ENCODE measurements at regions not wholly inside any gene's neighbourhood (a gene's known extent, or its start where the extent isn't known, plus 50 kb on each side); places are given as distances from the start of the nearest gene placed in this dataset.
A peak's percentile ranks its signal among the peaks of the same experiment; 100 is the strongest.

DNA sequence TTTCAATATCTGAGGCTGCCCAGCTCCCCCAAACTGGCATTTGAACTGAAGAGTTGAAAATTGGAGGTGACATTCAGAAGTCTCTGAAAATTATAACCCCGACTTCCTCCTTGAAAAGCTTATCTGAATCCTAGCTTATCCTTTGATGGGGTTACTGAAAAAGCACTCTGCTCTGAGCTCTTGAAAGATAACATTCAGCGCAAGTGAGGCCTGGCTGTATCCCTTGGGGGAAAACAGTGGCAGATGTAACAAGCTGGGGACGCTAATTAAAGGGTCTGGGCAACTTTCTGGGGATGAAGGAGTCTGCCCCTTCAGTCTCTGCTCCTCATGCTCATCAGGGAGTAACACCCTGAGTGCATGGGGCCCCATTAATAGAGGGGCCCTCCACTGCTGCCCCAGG, 402.0 kb upstream of the CADM1 start:
- Histone ChIP-seq H3K27me3 (ENCODE audit: control insufficient read depth, insufficient read depth, low read length) (no peaks in the 10 kb centered on the region), H3K4me1 (ENCODE audit: control insufficient read depth, insufficient read depth, low read length) (peaks cover 25% of the 10 kb centered on the region), H3K36me3 (ENCODE audit: control insufficient read depth, insufficient read depth, low read length) (no peaks in the 10 kb centered on the region), H3K9ac (ENCODE audit: low read depth, low read length) (no peak overlapping the region), H3K9me3 (ENCODE audit: control insufficient read depth, insufficient read depth, low read length) (no peaks in the 10 kb centered on the region), H3K27ac (ENCODE audit: low read depth, low read length) (no peak overlapping the region), H3K4me3 (ENCODE audit: low read depth, low read length) (no peak overlapping the region)

DNA sequence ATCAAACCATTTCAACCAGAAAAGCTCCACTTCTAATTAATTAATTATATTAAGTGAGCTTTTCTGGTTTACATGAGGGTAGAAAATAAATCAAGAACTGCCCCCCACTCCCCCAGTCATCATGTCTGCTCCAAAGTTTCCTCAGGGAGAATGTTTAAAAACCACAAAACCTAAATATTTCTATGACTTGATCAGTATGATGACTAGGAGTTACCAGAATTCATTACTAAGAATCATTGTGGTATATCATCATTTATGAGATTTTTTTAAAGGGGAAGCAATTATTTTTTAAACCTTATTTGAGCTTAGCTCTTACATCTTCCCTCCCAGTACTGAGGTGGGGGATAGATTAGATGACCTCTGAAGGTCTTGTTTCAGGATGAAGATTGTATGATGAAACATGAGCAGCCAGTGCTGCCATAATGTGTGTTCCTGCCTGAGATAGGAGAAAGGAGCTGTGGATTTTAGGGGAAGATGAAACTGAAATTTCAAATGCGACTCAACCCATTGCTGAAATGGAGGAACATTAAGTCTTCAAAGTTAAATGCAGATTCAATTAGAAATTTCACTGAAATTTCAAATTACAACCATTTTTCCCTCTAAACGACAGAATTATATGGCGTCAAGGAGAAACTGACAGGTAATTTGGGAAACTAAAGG, 401.3 kb upstream of the CADM1 start:
- Histone ChIP-seq H3K36me3 (ENCODE audit: control insufficient read depth, insufficient read depth, low read length) (no peaks in the 10 kb centered on the region), H3K27ac (ENCODE audit: low read depth, low read length) (no peak overlapping the region), H3K27me3 (ENCODE audit: control insufficient read depth, insufficient read depth, low read length) (no peaks in the 10 kb centered on the region), H3K9ac (ENCODE audit: low read depth, low read length) (no peak overlapping the region), H3K4me1 (ENCODE audit: control insufficient read depth, insufficient read depth, low read length) (peaks cover 25% of the 10 kb centered on the region), H3K4me3 (ENCODE audit: low read depth, low read length) (no peak overlapping the region), H3K9me3 (ENCODE audit: control insufficient read depth, insufficient read depth, low read length) (no peaks in the 10 kb centered on the region)

DNA sequence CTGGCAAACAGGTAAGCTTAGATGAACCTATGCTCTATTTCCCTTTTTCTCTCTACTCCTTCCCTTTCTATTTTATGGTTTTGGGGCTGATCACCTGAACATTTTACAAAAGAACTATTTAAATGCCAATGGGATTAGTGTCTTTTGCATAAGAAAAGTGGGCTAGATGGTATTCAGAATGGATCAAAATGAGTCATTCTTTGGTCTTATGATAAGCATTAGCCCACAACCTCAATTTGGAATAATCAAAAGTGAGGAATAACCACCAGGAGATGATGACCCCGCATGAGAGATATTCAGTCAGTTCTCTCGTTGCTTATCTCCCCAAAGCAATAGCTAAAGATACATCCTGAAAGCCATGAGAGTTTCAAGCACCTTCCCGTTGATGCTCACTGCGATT, 399.0 kb upstream of the CADM1 start:
- H3K9me3 ChIP-seq (ENCODE audit: control insufficient read depth, insufficient read depth, low read length), result no peaks in the 10 kb centered on the region
- no peak overlapping the region for H3K9ac ChIP-seq (ENCODE audit: low read depth, low read length)
- peak overlapping the region; percentile 37; the same call in 1 of the 2 replicates for H3K4me3 ChIP-seq (ENCODE audit: low read depth, low read length)
- no peaks in the 10 kb centered on the region for H3K27me3 ChIP-seq (ENCODE audit: control insufficient read depth, insufficient read depth, low read length)
- peak overlapping the region; percentile 73 for H3K27ac ChIP-seq (ENCODE audit: low read depth, low read length)
- peaks cover 25% of the 10 kb centered on the region for H3K4me1 ChIP-seq (ENCODE audit: control insufficient read depth, insufficient read depth, low read length)
- no peaks in the 10 kb centered on the region for H3K36me3 ChIP-seq (ENCODE audit: control insufficient read depth, insufficient read depth, low read length)

GRCh38 chr11:115901069-115901468, 396.9 kb upstream of the CADM1 start:
- H3K27me3 ChIP-seq (ENCODE audit: control insufficient read depth, insufficient read depth, low read length), result no peaks in the 10 kb centered on the region
- H3K9ac ChIP-seq (ENCODE audit: low read depth, low read length), result no peak overlapping the region
- no peak overlapping the region for H3K27ac ChIP-seq (ENCODE audit: low read depth, low read length)
- H3K4me3 ChIP-seq (ENCODE audit: low read depth, low read length), result no peak overlapping the region
- no peaks in the 10 kb centered on the region for H3K9me3 ChIP-seq (ENCODE audit: control insufficient read depth, insufficient read depth, low read length)
- peaks cover 25% of the 10 kb centered on the region for H3K4me1 ChIP-seq (ENCODE audit: control insufficient read depth, insufficient read depth, low read length)
- no peaks in the 10 kb centered on the region for H3K36me3 ChIP-seq (ENCODE audit: control insufficient read depth, insufficient read depth, low read length)

DNA sequence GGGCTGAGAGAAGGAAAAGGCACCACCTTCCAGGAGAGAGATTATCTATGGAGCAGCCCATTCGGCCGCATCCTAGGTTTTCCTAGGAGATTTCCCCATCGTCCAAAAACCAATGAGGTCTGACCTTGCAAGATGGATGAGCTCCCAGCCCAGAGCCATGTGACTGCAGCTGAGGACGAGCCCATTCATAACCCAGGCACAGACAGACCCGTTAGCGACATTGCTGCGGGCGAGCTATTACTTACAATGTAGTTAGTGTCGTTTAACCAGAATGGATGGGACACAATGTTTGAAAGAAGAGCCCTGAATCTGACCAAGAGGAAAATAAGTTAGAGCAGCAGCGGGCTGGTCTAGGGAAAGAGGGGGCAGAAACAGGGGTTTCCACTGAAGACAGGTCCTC, 395.9 kb upstream of the CADM1 start:
- no peak overlapping the region for H3K9ac ChIP-seq (ENCODE audit: low read depth, low read length)
- H3K4me3 ChIP-seq (ENCODE audit: low read depth, low read length), result no peak overlapping the region
- H3K27ac ChIP-seq (ENCODE audit: low read depth, low read length), result no peak overlapping the region
- H3K36me3 ChIP-seq (ENCODE audit: control insufficient read depth, insufficient read depth, low read length), result no peaks in the 10 kb centered on the region
- H3K9me3 ChIP-seq (ENCODE audit: control insufficient read depth, insufficient read depth, low read length), result no peaks in the 10 kb centered on the region
- H3K27me3 ChIP-seq (ENCODE audit: control insufficient read depth, insufficient read depth, low read length), result no peaks in the 10 kb centered on the region
- H3K4me1 ChIP-seq (ENCODE audit: control insufficient read depth, insufficient read depth, low read length), result peaks cover 25% of the 10 kb centered on the region

DNA sequence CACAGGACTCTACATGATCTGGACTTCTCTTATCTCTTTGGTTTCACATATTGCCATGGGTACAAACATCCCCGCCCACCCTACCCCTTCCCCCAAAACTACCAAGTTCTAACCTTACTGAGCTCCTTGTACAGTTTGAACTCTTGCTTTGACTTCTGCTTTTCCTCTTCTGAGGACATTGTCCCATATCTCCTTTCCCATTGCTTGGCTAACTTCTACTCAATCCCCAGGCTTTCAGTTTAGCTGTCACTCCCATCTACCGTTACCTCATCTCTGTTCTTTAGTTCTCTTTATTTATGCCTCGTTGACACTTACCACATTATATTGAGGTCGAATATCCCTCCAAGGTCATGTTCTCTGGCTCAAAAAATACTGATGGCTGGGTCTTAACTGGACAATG, 393.5 kb upstream of the CADM1 start:
- Histone ChIP-seq H3K36me3 (ENCODE audit: control insufficient read depth, insufficient read depth, low read length) (no peaks in the 10 kb centered on the region), H3K27ac (ENCODE audit: low read depth, low read length) (no peak overlapping the region), H3K27me3 (ENCODE audit: control insufficient read depth, insufficient read depth, low read length) (no peaks in the 10 kb centered on the region), H3K9ac (ENCODE audit: low read depth, low read length) (no peak overlapping the region), H3K4me1 (ENCODE audit: control insufficient read depth, insufficient read depth, low read length) (peaks cover 5% of the 10 kb centered on the region), H3K4me3 (ENCODE audit: low read depth, low read length) (no peak overlapping the region), H3K9me3 (ENCODE audit: control insufficient read depth, insufficient read depth, low read length) (no peaks in the 10 kb centered on the region)

- Histone ChIP-seq H3K27me3 (ENCODE audit: control insufficient read depth, insufficient read depth, low read length) (no peaks in the 10 kb centered on the region), H3K36me3 (ENCODE audit: control insufficient read depth, insufficient read depth, low read length) (no peaks in the 10 kb centered on the region), H3K9ac (ENCODE audit: low read depth, low read length) (no peak overlapping the region), H3K9me3 (ENCODE audit: control insufficient read depth, insufficient read depth, low read length) (no peaks in the 10 kb centered on the region), H3K4me3 (ENCODE audit: low read depth, low read length) (no peak overlapping the region), H3K27ac (ENCODE audit: low read depth, low read length) (no peak overlapping the region), H3K4me1 (ENCODE audit: control insufficient read depth, insufficient read depth, low read length) (no peaks in the 10 kb centered on the region)
Observed at GRCh38 chr11:115896084-115896483, 391.9 kb upstream of the CADM1 start.

DNA sequence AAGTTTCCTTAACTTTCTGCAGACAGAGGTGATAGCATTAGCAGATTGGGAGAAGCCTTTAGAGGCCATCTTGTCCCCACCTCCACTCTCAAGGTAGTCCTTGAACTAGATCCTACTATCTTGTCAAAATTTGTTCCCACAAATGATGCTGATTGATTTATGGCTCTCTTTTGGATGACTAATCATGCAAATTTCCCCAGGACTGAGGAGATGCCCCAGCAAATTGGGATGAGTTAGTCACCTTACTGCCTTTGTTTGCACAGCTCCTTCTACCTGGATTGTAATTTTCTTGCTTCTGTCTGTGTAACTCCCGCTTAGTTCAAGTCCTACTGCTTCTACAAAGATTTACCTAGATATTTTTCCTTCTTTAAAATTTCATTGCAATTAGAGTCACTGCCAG, 391.4 kb upstream of the CADM1 start:
- no peaks in the 10 kb centered on the region for H3K9me3 ChIP-seq (ENCODE audit: control insufficient read depth, insufficient read depth, low read length)
- H3K27ac ChIP-seq (ENCODE audit: low read depth, low read length), result no peak overlapping the region

DNA sequence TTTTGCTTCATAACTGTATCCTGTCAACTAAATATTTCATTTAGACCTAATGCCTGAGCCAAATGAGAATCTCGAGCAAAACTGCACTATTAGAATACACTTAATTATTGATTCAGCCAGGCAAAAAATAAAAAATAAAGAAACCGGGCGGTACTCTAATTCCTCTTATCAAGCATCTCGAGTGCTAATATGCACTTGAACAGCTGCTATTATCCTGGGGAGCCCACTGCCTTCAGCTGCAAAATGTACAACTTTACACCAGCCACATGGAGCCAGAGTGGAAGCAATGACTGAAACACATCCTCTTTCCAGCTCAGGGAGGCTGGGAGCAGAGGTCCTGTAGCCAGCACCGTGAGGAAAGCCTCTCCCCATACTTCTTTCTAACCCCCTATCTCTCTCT, 390.0 kb upstream of the CADM1 start:
- H3K36me3 ChIP-seq (ENCODE audit: control insufficient read depth, insufficient read depth, low read length), result no peaks in the 10 kb centered on the region
- H3K4me3 ChIP-seq (ENCODE audit: low read depth, low read length), result no peak overlapping the region
- H3K27me3 ChIP-seq (ENCODE audit: control insufficient read depth, insufficient read depth, low read length), result no peaks in the 10 kb centered on the region
- no peaks in the 10 kb centered on the region for H3K9me3 ChIP-seq (ENCODE audit: control insufficient read depth, insufficient read depth, low read length)
- no peaks in the 10 kb centered on the region for H3K4me1 ChIP-seq (ENCODE audit: control insufficient read depth, insufficient read depth, low read length)
- no peak overlapping the region for H3K9ac ChIP-seq (ENCODE audit: low read depth, low read length)
- H3K27ac ChIP-seq (ENCODE audit: low read depth, low read length), result no peak overlapping the region

More for the DNA sequence above, 391.4 kb upstream of the CADM1 start:
- Histone ChIP-seq H3K36me3 (ENCODE audit: control insufficient read depth, insufficient read depth, low read length) (no peaks in the 10 kb centered on the region), H3K4me3 (ENCODE audit: low read depth, low read length) (no peak overlapping the region), H3K4me1 (ENCODE audit: control insufficient read depth, insufficient read depth, low read length) (no peaks in the 10 kb centered on the region), H3K27me3 (ENCODE audit: control insufficient read depth, insufficient read depth, low read length) (no peaks in the 10 kb centered on the region), H3K9ac (ENCODE audit: low read depth, low read length) (no peak overlapping the region)

- Histone ChIP-seq H3K27me3 (ENCODE audit: control insufficient read depth, insufficient read depth, low read length) (no peaks in the 10 kb centered on the region), H3K9me3 (ENCODE audit: control insufficient read depth, insufficient read depth, low read length) (no peaks in the 10 kb centered on the region), H3K9ac (ENCODE audit: low read depth, low read length) (no peak overlapping the region), H3K4me1 (ENCODE audit: control insufficient read depth, insufficient read depth, low read length) (no peaks in the 10 kb centered on the region), H3K36me3 (ENCODE audit: control insufficient read depth, insufficient read depth, low read length) (no peaks in the 10 kb centered on the region), H3K27ac (ENCODE audit: low read depth, low read length) (no peak overlapping the region), H3K4me3 (ENCODE audit: low read depth, low read length) (no peak overlapping the region)
Observed at GRCh38 chr11:115893461-115894099, 389.4 kb upstream of the CADM1 start.

GRCh38 chr11:115892016-115892415, 387.8 kb upstream of the CADM1 start:
- Histone ChIP-seq H3K27ac (ENCODE audit: low read depth, low read length) (no peak overlapping the region), H3K36me3 (ENCODE audit: control insufficient read depth, insufficient read depth, low read length) (no peaks in the 10 kb centered on the region), H3K9me3 (ENCODE audit: control insufficient read depth, insufficient read depth, low read length) (no peaks in the 10 kb centered on the region), H3K4me1 (ENCODE audit: control insufficient read depth, insufficient read depth, low read length) (no peaks in the 10 kb centered on the region), H3K9ac (ENCODE audit: low read depth, low read length) (no peak overlapping the region), H3K4me3 (ENCODE audit: low read depth, low read length) (no peak overlapping the region), H3K27me3 (ENCODE audit: control insufficient read depth, insufficient read depth, low read length) (no peaks in the 10 kb centered on the region)
